Upper lobe of right lung (tissue), 1 donor: ENCODE measurements at regions not wholly inside any gene's neighbourhood (a gene's known extent, or its start where the extent isn't known, plus 50 kb on each side); places are given as distances from the start of the nearest gene placed in this dataset.

Experiments
- ATAC-seq: fragments of 200-7000 bp; cut with Tn5 transposase; one replicate; pipeline ENCODE4 v1.9.1; 2020; ENCODE audit warnings: mild to moderate bottlenecking, moderate library complexity
- DNase-seq: peaks from one replicate; pipeline ENCODE4 v3.0.0-alpha.2; 2020
- H3K27ac ChIP-seq: fragments of 200-600 bp; one replicate; pipeline ENCODE4 v1.8.0; 2022
- H3K27me3 ChIP-seq: fragments of 200-600 bp; one replicate; pipeline ENCODE4 v1.8.0; 2022; ENCODE audit warnings: mild to moderate bottlenecking
- H3K36me3 ChIP-seq: fragments of 200-600 bp; one replicate; pipeline ENCODE4 v1.8.0; 2022
- H3K4me1 ChIP-seq: fragments of 200-600 bp; one replicate; pipeline ENCODE4 v1.8.0; 2022
- H3K4me3 ChIP-seq: fragments of 200-600 bp; one replicate; pipeline ENCODE4 v1.8.0; 2022; ENCODE audit warnings: mild to moderate bottlenecking
- H3K9me3 ChIP-seq: fragments of 200-600 bp; one replicate; pipeline ENCODE4 v1.8.0; 2022
- intact Hi-C: fragments of 100-400 bp; cut with DNase I; formaldehyde crosslinking; loops from one replicate; pipeline ENCODE4 v1.11.0; 2022
- TF ChIP-seq, protein P1 (sequence below): fragments of 200-600 bp; IDR thresholded peaks from one replicate; pipeline ENCODE4 v1.8.0; 2022; ENCODE audit warnings: antibody characterized with exemption
- donor health status: DM: no; HTN: yes; CAD: no; lungs with severe emphysema.

DNA sequence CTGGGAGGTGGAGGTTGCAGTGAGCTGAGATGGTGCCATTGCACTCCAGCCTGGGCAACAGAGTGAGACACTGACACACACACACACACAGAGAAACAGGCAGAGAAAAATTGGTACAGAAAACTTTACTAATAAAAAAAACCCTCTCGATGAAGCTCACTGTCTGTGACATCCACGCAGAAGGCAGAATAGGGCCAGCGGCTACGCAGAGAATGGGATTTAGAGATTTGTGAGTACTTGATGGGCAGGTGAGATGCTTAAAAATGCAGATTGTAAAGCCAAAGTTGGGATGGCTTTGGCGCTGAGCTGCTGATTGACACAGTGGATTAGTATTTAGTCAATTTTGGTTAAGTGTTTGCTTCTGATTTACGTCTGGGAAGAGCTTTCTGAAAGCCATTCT is 561.1 kb downstream of the TBC1D22A start:
- Histone ChIP-seq H3K4me3 (no peak overlapping the region), H3K9me3 (no peaks in the 10 kb centered on the region), H3K36me3 (no peaks in the 10 kb centered on the region), H3K27ac (no peak overlapping the region), H3K27me3 (peaks cover 4% of the 10 kb centered on the region), H3K4me1 (no peaks in the 10 kb centered on the region)
- TF ChIP-seq, protein P1, sequence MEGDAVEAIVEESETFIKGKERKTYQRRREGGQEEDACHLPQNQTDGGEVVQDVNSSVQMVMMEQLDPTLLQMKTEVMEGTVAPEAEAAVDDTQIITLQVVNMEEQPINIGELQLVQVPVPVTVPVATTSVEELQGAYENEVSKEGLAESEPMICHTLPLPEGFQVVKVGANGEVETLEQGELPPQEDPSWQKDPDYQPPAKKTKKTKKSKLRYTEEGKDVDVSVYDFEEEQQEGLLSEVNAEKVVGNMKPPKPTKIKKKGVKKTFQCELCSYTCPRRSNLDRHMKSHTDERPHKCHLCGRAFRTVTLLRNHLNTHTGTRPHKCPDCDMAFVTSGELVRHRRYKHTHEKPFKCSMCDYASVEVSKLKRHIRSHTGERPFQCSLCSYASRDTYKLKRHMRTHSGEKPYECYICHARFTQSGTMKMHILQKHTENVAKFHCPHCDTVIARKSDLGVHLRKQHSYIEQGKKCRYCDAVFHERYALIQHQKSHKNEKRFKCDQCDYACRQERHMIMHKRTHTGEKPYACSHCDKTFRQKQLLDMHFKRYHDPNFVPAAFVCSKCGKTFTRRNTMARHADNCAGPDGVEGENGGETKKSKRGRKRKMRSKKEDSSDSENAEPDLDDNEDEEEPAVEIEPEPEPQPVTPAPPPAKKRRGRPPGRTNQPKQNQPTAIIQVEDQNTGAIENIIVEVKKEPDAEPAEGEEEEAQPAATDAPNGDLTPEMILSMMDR: no peak
- DNase-seq (no peak), ATAC-seq (no peak)
- intact Hi-C loops: no loop called here

- ATAC-seq (no peak), DNase-seq (no peak)
- Histone ChIP-seq H3K36me3 (no peaks in the 10 kb centered on the region), H3K27me3 (peaks cover 4% of the 10 kb centered on the region), H3K4me3 (no peak overlapping the region), H3K27ac (no peak overlapping the region), H3K4me1 (no peaks in the 10 kb centered on the region), H3K9me3 (no peaks in the 10 kb centered on the region)
- intact Hi-C loops: no loop called here
- TF ChIP-seq, protein P1: no peak
Measured at GRCh38 chr22:47322854-47323253, 560.4 kb downstream of the TBC1D22A start.

DNA sequence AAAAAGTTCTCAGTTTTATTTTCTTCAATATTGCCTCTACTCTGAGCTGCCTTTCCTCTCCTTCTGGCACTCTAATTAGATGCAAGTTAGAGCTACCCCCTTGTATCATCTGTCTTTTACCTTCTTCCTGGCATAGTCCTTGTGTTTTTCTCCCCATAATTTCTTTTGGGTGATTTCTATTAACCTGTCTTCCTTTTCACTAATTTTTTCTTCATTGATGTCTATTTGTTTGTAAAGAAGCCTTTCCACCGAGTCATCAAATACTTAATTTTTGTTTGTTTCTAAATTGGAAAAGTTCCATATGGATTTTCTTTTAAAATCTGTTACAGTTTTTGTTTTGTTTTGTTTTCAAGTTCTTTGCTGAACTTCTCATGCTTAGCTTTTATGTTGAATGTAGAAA is 558.1 kb downstream of the TBC1D22A start:
- intact Hi-C loops: no loop called here
- Histone ChIP-seq H3K36me3 (no peaks in the 10 kb centered on the region), H3K9me3 (no peaks in the 10 kb centered on the region), H3K4me1 (no peaks in the 10 kb centered on the region), H3K4me3 (no peak overlapping the region), H3K27me3 (peaks cover 4% of the 10 kb centered on the region), H3K27ac (no peak overlapping the region)
- TF ChIP-seq, protein P1: no peak
- no peak for ATAC-seq
- DNase-seq: no peak

GRCh38 chr22:47318041-47318737 is 555.7 kb downstream of the TBC1D22A start:
- Histone ChIP-seq H3K4me3 (no peak overlapping the region), H3K9me3 (peaks cover 5% of the 10 kb centered on the region), H3K4me1 (no peaks in the 10 kb centered on the region), H3K36me3 (no peaks in the 10 kb centered on the region), H3K27ac (no peak overlapping the region), H3K27me3 (peaks cover 4% of the 10 kb centered on the region)
- DNase-seq (no peak), ATAC-seq (no peak)
- intact Hi-C loops: no loop called here
- TF ChIP-seq, protein P1: no peak

- ATAC-seq (no peak), DNase-seq (no peak)
- Histone ChIP-seq H3K4me3 (no peak overlapping the region), H3K36me3 (no peaks in the 10 kb centered on the region), H3K4me1 (no peaks in the 10 kb centered on the region), H3K9me3 (peaks cover 5% of the 10 kb centered on the region), H3K27ac (no peak overlapping the region), H3K27me3 (peaks cover 4% of the 10 kb centered on the region)
- intact Hi-C loops: no loop called here
- TF ChIP-seq, protein P1: no peak
Measured at GRCh38 chr22:47315862-47316419, 553.5 kb downstream of the TBC1D22A start.
